Activated T-helper 1 cell treated with anti-CD3 and anti-CD28 coated beads, Interleukin-2, amount 50 U/mL, for 16 hours (primary cell): ENCODE measurements at regions not wholly inside any gene's neighbourhood (a gene's known extent, or its start where the extent isn't known, plus 50 kb on each side); places are given as distances from the start of the nearest gene placed in this dataset.

ENCODE experiments used
- DNase-seq, 2 donors: peaks; one replicate each; pipeline ENCODE4 v3.0.0-alpha.2; 2020; ENCODE audit warnings: low read depth in 1 of 2, low spot score in 1 of 2

DNA sequence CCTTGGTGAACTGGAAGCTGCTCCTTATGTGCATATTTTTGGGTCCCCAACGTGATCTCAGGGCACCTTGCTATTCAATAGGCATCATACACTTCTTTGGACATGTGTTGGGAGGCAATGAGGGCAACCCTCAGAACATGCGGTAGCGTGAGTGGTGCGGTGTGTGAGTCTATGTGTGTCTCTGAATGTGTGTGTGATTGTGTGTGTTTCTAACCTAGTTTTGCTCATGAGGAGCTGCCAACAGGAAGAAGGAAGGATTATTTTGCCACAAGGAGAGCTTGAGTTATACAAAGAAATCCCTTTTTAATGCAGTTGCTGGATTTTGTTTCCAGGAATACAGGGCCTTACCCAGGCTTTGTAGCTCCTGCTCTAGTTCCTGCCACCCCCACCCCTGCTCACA, 75.8 kb upstream of the ITGA6 start:
- no peak for DNase-seq

DNA sequence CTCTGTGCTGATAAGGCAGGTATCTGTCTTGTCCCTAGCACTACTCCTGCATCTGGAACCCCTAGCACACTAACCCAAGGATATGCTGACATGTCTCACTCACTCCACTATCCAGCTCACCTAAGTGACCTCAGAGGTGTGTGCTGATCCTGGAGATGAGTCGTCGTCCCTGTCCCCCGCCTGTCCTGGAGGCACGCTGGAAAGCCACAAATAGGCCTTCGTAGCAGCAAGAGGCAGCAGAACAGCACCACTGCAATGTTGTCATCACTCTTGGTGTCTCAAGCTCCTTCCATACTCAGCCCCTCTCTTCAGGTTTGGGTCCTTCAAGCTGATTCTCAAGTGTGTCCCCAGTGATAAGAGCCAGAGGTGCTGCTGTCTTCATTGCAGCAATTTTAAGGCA, 73.0 kb upstream of the ITGA6 start:
- DNase-seq = no peak

DNA sequence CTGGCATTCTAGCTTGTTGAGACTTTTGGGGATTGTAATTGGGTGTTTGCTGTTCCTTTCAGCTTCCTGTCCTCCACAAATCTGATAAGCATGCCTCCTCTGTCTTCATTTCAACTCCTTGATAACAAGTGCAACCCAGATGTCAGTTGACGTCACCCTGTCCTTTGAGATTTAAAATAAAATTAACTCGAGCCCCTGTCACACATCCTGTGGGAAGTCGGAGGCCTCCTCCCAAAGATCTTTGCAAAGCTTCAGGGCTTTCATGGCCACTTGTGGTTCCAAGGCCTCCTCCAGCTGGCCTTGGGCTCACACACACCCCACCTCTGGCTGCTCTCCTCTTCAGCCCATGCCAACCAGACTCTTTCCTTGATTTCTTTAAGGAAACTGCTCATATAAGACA, 69.9 kb upstream of the ITGA6 start:
- DNase-seq = no peak

DNA sequence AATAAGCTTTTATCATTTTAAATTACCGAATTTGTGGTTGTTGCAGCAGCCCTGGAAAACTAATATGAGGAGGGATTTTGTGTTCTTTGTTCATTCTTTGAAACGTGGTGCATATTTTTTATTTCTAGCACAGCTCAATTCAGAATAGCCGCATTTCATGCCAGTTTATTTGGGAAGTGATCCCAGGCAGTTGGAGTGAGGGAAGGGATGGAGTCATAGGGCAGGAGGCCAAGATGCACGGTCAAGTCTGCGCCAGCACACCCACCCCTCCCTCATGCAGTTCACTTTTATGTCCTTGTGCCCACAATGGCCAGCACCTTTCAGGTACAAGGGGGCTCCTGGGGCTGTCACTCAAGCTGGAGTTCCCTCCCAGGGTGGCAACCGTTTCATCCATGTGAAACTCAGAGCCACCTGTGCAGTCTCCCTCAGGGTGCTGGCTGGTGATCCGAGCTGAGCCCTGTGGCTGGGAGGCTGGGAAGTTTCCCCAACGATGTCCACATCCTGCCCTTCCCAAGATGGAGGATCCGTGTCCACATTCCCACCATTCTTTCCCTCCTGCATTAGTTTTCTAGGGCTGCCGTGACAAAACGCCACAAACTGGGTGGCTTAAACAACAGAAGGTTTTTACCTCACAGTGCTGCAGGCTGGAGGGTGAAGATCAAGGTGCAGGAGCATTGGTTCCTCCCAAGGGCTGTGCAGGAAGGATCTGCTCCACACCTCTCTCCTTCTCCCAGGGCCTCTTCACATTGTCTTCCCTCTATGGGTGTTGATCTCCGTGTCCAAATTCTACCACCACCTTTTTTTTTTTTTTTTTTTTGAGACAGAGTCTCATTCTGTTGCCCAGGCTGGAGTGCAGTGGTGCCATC, 68.5 kb upstream of the ITGA6 start:
- no peak for DNase-seq

DNA sequence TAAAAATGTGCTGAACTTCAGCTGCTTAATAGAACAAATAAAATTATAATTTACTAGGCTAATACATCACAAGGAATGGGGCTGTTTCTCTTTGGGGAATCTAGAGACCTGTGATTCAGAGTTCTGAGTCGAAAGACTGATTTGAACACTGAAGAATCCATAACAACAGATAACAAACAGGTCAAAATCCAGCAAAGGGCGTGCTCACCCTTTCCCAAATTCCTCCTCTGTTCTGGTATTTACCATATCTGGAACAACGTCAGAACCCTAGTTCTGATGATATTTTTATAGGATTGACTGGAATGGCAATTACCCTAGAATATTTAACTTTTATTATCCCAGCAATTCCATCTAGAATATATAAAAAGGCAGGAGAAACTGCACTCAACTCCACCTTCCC, 66.0 kb upstream of the ITGA6 start:
- DNase-seq = no peak

DNA sequence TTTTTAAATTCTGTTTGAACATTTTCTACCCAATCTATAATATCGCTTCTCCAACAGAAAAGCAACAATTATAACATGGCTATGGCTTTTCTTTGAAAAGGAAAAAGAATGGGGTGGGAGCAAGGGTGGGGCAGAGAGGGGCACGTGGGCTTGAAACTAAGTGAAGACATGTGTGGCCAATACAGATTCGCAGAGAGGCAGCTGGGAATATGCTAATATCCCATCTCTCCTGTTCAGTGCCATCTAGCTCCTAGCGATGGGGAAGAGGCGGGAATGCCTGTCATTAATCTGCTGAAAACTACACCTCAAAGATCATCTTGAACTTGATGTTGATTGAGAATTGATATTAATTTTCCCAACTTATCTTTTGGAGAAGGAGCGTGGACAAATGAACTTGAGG, 65.5 kb upstream of the ITGA6 start:
- no peak for DNase-seq

DNA sequence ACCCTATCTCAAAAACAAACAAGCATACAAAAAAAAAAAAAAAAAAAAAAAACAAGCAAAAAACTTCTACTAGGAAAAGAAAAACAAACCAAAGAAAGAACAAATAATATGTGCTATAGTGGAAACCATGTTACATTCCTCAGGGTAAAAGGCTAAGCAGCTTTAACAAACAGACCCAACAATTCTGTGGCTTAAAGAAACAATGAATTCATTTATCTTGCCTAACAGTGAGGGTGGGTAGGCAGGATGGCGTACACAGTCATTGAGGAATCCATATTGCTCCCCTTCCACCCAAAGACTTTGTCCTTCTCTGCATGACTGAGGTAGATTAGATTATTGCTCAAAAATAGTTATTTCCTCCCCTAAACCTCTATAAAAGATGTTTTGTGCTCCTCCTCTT, 63.1 kb upstream of the ITGA6 start:
- no peak for DNase-seq

DNA sequence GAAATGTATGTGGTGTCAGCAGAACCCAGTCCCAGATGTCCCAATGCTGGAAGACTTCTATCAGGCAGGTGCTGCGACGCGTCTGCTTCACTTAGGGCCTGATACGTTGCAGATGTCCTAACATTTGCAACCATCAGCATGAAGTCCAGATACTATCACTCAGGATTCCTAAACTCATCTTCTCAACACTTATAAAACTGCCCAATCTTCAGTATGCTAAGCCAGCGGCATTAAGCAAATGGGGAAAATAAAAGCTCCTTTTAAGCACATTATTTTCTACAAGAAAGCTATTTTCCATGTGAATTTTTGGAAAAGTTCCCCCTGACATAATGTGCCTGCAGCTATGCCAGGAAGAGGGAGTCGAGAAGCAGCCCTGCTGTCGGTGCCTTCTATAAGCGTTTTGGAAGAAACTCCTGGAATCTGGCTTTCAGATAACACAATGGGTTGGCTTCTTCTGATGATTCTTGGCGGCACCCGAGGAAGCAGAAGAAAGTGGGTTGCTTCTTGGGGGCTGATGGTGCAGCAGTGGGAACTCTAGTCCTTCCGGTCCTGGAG, 60.7 kb upstream of the ITGA6 start:
- DNase-seq = no peak

DNA sequence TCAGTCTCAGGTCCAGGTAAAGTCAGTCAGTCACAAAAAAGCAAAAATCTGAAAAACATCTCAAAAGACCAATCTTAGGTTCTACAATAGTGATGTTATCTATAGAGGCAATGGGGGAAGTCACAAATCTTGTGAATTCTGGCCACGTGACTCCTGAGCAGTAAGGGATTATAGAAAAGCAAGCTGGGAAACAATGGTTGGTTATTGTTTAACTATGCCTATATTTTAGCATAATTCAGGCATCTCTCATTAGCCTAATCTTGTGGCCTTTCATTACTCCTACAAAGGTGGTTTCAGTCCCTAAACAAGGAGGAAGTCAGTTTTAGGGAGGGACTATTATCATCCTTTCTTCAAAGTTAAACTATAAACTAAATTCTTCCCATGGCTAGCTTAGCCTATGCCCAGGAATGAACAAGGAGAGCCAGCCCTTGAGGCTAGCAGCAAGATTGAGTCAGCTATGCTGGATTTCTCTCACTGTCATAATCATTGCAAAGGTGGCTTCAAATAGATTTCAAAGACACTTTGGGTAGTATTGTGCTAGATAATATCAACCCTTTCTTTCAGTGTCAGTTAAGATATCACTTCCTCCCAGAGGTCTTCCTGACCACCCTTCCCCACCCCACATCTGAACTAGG, 56.4 kb upstream of the ITGA6 start:
- no peak for DNase-seq

DNA sequence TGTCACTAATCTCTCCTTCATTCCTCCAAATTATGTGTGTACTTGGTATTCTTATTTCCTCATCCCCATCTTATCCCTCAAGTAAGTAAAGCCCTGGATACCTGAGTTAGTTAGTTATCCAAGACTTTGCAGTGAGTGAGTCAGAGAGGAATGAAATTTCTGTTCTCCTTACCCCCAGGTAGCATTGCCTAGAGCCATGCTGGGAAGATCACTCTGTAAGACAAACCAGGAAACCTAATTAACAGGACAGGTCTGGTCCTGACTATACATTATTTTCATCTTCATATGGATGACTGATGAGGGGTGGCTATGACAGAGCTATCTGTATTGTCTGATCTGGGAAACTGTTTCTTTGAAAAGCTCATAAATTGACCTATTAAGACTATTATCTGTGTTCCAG, 55.0 kb upstream of the ITGA6 start:
- DNase-seq = no peak

DNA sequence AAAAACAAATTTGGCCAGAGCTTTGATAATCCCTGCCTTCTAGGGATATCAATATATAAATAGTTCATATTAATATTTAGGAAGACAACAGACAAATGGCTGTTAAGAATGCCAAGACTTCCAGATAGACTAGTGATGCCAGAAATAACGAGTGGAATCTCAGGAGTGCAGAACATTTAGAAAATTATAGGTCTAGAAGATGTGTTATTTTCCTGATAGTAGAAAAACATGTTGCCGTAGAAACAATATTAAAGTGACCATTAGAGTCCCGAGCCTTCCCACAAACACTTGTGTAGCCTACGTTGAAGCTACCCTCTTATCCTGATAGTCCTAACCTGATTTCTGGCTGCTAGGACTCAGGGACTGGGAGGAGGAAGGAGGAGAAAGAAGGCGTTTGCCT, 54.3 kb upstream of the ITGA6 start:
- DNase-seq = no peak

DNA sequence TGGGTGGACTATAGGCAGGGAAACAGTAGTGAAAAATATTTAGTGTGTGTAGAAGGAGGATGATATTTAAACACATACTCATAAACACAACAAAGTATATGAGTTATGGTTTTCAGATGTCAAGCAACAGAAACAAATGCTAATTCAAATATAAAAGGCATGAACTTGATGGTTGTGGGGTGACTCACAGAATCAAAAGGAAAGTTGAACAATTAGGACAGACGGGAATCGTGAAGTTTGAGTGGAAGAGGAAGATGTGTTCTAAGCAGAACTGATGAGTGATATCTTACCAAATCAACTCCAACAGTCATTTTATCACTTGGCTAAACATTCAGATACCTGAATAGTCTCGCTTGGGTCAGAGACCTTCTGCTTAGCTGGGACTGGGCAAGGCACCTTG, 53.6 kb upstream of the ITGA6 start:
- DNase-seq = no peak

DNA sequence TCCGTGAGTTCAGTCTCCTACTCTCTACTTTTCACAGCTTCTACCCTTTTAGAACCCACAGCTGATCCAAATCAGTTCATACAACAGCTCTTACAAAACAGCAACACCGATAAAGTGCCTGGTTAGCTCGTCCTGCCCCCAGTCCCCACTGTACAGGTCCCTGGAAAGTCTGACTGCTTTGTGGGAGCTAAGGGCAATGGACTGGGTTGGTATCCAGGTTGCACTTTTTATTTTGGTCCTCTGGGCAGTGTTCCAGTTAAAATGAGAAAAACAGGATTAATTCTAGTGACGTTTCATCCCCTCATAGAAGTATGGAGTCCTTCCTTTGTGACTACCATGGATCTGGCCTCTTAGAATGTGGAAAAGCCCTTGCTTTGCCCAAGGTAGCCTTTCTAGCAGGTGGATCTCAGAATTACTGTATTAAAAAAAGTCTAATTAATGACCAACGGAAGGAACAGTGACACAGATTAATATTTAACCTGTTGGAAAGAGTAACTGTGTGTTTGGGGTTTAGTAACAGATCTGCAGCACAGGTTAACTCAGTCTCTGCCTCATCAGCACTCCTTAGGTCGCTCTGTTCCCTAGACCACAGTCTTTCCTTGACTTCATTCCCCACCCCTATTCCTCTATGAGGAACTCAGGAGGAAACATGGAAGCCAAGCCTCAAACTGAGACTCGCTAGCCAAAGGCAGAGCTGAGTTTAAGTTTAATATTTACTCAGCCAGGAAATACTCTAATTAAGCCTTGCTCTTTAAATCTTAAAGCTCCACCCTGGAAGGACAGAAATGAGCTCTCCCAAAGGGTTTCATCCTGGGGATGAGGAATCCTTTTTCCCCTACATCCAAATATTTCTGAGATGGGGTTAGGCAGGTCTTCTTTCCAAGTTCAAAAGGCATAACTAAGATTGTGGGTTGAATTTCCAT, 52.8 kb upstream of the ITGA6 start:
- no peak for DNase-seq

DNA sequence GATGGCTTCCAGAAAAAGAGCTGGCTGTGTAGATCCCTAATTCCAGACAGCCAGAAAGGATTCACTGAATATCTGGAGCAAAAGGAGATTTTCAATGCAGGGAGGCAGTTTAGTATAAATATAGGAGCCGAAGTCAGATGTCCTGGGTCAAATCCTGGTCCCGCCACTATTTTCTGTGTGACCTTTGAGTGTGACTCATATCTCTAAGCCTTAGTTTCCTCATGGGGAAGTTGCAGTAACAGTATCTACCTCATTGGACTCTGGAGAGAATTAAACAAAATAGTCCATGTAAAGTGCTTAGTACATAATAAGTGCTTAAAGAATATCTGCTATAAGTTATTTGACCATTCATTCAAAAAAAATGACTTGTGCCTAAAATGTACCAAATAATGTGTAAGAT, 52.1 kb upstream of the ITGA6 start:
- DNase-seq = no peak

DNA sequence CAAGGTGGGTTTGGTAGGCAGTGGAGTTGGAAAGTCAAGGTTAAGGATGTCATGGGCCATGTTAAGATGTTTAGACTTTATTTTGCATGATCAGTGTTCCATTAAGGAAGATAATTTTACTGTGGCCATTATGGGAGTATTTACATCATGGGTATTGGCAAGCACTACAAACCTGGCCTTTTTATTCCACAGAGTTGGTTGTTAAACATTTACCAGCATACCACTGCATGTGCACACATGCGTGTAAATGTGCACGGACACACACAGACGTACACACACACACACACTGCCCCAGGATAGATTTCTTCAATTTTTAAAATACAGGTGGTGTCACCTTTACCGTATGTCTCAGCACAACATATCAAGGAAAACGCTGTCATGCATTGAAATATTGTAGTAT, 51.4 kb upstream of the ITGA6 start:
- no peak for DNase-seq

DNA sequence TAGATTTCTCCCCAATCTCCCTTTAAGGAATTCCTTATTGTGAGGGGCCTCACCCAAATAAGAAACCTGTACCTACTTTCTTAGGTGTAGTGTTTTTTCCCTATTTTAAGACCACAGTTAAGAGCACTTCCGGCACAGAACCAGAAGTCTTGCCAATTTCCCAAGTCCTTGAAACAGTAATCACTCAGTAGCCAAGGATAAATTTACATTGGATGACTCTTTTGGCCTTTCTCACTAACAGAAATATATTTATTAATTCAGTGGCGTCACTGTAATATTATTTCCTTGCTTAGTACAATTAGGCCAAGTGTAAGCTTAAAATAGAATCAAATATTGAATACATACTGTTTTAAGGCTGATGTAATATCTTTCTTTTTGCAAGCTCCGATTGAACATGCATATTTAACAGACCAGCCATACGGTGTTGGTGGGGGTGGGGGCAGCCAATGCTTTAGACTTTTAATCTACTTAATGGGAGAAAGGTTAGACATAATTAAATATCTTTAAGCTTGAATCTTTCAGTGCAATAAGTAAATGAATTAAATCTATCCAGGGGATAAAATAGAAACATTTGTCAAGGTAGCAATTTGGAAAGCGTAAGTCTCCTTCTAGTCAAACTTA, 50.8 kb upstream of the ITGA6 start:
- no peak for DNase-seq

DNA sequence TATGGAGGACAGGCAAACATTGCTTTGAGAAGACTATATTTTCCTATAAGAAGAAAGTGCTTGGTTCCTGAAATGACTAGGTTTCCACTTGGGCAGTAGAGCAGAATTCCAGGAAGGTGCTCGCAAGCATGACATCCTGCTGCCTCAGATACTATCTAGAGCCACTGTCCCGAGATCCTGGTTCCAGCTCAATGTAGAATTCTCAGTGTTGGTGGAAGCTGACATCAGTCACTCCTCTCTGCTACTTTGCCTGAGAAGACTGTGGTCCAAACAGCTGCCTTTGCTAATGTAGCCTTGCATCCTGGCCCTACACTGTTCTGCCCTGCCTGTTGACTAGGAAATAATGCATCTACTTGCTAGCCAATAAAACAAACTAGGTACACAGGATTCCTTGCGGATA, 50.0 kb upstream of the ITGA6 start:
- DNase-seq = no peak
